ENCODE measurements at regions not wholly inside any gene's neighbourhood (a gene's known extent, or its start where the extent isn't known, plus 50 kb on each side); places are given as distances from the start of the nearest gene placed in this dataset.

DNA sequence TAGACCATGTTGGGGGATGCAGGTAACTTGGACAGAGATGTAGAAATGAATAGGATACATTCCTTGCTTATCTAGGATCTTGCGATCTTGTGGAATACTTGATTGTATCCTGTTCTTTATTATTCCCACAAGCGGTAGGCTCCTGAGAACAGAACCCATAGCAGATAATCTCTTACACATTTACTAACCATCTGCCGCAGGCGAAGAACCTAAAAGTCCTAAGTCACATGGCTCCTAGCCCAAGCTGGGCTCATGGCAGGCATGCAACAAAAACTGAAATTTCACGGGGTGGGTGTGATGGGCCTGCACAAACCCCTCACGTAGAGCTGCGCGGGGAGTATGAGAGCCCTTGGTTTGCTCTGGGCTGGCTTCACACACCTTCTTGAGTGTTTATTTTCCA lies 177.4 kb upstream of the NECTIN1 start:
- no peak for DNase-seq (ENCODE audit: low read depth)

DNA sequence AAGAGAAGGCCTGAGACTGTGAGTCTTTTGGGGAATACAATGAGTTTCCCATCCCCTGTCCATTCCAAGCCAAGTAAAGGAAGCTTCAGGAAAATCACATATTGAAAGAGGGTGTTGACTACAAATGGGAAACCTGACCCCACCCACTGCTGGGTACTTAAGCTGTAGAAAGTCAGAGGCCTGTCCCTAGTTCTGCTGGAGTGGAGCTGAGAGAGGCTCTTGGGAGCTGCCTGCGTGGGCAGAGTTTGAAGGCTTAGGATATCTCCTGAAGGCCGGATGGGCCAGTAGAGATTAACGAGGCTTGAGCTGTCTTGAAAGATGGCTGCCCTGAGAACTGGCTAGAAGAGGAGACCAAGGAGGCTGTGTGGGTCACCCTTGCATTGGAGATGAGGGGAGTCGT lies 176.2 kb upstream of the NECTIN1 start:
- no peak for DNase-seq (ENCODE audit: low read depth)

DNA sequence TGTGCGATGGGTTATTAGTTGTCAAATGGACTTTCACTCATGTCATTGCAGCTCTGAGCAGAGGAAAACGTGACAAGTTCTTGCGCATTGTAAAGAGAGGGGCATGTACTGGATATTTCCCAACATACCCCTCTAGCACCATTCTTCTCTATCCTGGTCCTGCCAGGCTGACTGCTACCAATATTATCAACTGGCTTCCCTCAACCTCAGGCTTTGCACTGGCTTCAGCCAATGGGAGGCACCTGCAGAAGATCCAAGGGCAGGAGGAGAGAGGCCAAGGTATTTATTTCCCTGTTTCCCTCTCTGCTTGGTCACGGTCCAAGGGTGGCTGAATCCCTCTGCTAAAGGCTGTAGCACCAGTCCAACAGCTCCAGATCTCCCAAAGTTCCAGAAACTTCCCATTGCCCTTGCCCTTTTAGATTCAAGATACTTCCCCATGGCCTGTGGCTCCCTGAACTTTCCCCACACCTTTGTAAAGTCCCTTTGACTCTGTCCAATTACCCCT lies 175.6 kb upstream of the NECTIN1 start:
- no peak for DNase-seq (ENCODE audit: low read depth)

DNA sequence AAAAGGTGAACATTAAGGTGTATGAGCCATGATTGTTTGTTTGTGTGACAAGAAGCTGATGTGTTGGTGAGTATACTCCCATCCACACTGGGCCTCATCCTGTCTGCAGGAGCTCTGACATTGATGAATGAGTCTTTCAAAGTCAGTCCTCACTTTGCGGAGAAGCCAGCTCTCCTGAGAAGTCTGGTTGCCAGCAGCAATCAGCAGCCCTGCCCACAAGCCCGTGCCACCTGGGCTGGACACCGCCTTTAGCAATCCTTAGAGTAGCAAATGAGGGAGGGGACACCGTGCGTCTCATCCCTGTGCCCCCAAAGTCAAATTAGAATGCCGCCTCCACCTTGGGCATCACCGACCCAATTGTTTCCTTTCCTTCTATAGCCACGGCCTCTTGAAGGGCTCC lies 174.8 kb upstream of the NECTIN1 start:
- no peak for DNase-seq (ENCODE audit: low read depth)

DNA sequence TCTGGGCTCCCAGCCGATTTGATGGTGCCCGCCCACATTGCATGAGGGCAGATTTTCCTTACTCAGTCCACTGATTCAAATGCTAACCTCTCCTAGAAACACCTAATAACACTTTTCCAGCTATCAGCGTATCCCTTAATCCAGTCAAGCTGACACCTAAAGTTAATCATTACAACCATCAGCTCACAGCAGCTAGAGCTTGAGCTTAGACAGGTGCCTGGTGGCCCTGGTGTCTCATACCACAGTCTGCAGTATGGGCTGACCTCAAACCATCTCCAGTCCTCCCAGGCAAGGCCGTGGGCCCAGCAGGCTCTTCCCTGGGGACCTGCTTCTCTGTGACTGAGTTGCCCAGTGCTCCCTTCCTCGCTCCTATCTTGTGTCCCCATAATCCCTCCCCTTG lies 174.4 kb upstream of the NECTIN1 start:
- no peak for DNase-seq (ENCODE audit: low read depth)

DNA sequence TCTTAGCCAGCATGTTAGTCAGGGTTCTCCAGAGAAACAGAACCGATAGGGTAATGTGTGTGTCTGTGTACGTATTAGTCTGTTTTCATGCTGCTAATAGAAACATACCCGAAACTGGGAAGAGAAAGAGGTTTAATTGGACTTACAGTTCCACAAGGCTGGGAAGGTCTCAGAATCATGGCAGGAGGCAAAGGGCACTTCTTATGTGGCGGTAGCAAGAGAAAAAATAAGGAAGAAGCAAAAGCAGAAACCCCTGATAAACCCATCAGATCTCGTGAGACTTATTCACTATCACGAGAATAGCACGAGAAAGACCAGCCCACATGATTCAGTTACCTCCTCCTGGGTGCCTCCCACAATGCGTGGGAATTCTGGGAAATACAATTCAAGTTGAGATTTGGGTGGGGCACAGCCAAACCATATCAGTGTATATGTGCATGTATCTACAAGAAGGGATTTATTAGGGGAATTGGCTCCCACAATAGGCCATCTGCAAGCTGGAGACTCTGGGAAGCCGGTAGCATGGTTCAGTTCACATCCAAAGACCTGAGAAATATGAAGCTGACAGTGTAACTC lies 173.7 kb upstream of the NECTIN1 start:
- no peak for DNase-seq (ENCODE audit: low read depth)

DNA sequence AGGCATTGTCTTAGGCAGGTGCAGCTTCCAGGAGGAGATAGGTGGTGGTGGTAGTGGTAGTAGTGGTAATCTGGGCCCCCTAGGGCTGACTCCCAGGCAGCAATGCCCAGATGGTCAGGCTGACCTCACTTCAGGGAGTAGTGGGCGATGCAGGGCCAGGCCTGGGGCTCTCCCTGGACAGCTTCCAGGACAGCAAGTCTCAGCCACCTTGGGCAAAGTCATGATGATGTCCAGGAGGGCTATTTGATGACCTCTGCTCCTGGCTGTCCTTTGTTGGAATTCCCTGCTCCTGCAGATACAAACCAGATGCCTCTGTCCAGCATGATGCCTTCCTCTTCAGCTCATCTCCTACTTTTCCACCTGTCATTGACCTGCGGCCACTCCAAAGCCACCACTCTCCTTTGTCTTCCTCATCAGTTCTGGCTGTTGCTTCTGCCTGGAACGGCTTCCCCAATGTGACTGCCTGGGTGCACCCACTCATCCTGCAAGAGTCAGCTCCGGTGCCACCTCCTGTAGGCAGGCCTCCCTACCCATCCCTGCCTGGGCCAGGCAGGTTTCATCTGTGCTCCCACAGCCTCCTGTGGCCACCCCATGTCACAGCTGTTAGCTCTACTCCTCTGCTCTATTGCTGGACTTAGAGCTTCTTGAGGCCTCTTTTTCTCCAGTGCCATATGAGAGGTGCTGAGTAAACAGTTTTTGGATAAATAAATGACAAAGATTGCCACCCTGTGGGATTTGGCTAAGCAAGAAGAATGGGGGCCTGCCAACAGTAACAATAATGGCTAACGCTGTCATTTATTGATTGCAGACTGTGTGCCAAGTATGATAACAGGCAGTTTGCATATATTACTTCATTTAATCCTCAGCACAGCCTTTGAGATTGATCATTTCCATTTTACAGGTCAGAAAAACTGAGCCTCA lies 172.9 kb upstream of the NECTIN1 start:
- DNase-seq (ENCODE audit: low read depth): no peak

DNA sequence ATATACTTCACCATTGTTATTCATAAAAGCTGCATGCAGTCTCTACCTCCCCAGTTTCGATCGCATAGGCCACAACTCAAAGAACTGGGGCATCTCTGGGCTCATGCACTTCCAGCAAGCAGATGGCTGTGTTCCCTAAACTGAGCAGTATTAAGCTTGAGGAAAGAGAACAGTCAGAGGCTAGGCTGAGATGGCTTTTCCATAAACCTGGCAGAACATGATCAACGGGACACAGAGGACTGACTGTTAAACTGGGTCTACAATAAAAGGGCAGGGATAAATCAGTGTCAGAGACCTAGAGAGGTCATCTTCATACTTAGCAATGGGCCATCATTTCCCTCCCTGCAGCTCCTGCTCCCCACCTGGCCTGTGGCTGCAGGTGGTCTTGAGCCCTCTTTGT lies 171.0 kb upstream of the NECTIN1 start:
- DNase-seq (ENCODE audit: low read depth): no peak

DNA sequence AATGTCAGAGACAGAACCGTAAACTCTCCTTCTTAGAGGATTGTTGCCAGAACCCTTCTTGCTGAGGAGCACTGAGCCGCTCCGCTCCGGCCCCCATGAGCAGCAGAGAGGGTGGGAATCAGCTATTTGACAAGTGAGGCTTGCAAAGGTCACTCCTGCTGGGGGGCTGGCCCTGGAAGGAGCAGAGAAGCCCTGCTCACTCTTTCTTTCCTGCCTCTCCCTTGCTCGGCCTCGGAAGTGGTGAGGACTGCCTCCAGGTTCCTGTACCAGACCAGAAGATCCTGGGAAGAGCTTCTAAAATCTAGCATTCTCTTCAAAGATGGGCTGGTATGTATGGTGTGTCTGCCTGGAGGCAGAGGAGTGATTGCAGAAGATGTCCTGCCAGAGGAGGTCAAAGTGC lies 168.6 kb upstream of the NECTIN1 start:
- DNase-seq (ENCODE audit: low read depth): no peak

DNA sequence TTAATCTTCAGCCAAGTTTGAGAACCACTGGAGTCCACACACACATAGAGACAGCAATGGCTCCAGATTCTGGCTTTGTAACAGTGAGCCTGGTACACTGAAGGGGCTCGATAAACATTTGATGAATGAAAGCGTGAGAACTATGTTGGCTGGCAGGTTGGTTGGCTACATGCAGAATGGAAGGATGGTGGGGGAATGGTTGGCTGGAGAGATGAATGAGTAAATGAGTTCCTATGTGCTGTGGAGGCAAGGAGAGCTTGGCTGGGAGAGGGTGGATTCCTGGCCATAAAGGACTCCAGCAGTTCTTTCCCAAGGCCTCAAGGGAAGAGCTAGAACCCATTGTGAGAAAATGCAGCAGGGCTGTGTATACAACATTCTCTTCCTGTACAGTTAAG lies 168.0 kb upstream of the NECTIN1 start:
- no peak for DNase-seq (ENCODE audit: low read depth)

DNA sequence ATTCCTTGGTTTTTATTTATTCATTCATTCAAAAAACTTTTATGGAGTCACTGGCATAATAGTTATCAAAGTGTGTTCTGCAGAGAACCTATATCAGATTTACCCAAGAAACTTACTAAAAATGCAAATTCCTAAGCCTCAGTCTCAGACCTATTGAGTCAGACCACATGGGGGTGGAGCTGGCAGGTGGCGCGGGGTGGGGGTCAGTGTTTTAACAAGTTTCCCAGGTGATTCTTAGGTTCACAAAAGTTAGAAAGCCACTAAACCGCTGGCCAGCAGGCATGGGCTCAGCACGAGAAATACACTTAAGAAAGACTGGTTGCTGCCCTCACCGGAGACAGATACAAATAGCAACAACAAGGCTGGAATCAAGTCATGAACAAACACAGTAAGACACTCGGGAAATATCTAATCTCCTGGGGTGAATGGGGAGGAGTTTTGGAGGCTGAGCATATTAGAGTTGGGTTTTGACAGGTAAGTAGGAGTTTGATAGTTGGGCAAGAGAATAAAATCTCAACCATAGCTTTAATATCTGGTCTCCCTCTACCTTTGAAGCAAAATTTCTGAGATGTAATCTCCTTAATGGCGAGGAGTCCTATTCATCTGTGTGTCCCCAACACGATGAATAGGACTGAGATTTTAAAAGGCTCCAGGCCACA lies 167.5 kb upstream of the NECTIN1 start:
- DNase-seq (ENCODE audit: low read depth): no peak

DNA sequence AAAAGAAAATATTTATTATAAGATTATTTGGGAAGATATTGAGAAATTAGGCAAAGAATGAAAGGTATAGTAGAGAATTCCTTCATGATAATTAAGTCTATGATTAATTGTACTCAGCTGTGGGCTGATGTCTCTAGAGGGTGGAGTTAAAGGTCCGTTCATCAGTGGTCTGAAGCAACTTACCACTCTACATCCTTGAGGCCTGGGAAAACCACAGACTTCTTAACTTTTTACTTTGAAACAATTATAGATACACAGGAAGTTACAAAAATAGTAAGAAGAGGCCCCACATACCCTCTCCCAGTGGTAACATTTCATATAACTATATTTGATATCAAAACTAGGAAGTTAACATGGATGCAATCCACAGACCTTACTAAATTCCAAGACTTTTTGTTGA lies 167.0 kb upstream of the NECTIN1 start:
- no peak for DNase-seq (ENCODE audit: low read depth)

DNA sequence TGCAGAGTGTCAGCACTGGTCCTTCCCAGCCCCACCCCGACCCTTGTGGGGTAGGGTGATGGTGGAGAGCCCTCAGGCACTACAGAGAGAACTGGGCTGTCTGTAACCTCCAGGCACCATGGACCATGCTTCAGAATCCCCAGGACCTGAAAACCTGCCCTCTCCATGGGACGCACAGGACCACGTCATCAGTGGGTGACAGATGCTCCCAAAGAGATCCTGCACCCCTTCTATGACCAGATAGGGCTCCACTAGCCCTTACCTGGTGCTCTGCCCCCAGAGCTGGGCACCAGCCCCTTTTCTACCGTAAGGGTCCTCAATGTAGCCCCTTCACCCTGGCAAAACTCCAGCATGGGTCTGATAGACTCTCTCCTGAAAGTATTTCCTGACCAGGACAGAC lies 165.9 kb upstream of the NECTIN1 start:
- DNase-seq (ENCODE audit: low read depth): no peak

DNA sequence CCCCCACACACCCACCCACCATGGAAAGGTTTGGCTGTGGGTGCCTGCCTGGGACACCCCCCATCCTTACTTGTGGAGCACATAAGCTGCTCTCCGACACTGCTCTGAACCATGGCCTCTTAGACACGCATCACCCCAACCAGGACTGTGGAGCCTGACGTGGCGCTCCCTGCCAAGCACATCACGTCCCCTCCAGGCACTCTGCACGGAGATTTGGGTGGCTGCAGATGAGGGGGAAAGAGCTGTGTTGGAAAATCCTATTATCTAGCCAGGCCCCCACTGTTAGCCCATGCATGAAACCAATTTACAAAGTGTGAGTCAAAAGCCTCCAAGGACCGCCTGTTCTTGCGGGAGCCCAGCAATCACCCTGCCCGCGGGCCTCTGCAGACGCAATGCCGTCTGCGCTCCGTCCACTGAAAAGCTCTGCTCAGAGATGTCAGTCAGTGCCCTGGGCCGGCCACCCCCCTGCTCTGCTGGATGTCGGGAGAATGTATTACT lies 163.4 kb upstream of the NECTIN1 start:
- DNase-seq (ENCODE audit: low read depth): no peak

DNA sequence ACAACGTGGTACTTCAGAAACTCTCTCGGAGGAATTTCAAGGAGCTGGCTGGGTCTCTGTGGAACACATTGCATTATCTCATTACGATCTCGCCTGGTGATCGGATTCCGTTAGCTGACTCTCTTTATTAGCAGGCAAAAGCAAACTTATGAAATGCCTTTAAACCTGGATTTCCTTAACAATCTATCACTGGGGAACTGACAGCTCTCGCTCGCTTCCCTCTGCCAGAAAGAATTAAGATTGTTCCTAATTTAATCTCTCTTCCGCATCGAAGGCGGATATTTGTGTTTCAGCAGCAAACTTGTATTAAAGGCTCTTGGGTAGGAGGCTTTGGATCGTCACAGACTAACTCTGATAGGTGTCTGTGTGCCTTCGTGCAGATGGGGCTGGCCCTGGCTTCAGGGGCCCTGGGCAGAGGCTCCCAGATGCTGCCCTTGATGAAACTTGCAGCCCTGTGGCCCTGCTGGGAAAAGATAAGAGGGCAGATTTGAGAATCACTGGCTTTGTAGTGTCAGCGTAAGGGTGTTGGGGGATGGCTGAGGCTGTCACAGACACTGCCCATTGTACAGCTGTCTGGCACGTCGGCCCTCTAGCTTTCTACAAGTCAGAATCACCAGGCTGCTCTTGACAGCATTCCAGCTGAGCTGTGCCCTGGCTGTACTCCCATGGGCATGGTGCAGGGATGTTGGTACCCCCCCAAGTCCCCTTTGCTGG lies 162.2 kb upstream of the NECTIN1 start:
- DNase-seq (ENCODE audit: low read depth): no peak

DNA sequence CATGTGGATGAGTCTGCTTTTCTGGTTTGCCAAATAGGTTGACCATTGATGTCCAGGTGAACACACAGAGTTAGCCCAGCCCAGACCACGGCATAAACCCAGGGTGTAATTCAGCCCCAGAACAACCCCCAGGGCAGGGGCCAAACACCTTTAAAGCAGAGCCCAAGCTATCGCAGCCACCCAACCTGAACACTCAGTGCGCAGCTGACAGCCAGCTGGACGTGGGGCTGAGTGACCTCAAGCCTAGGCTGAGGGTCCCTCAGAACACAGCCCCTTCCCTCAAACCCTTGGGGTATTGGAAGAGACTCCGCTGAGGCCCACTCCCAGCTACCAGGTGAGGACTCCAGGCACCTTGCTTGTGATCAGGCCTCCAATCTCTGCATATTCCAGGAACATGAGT lies 161.5 kb upstream of the NECTIN1 start:
- DNase-seq (ENCODE audit: low read depth): no peak

DNA sequence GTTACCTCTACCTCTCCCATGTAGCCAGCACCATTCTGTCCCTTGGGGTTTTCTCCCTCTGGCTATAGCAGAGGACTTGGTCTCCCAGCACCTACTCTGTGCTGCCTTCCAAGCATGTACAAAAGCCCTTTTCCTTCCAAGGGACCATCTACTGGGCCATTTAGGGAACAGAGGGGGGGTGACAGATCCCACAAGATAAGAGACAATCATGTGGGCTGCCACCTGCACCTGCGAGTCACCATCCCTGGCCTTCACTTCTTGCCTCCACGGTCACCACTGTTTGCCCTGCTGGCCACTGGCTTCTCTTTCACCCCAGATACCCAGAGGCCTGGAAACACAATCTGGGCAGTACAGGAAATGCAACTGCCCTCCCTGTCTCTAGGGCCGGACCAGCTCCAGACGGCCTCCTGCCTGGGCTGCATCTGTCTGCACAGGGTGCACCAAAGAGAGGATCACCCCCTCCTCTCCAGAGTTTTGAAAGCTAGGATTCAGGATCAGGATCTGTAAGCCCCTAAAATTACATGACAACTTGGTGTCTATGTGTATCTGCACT lies 160.8 kb upstream of the NECTIN1 start:
- DNase-seq (ENCODE audit: low read depth): no peak

DNA sequence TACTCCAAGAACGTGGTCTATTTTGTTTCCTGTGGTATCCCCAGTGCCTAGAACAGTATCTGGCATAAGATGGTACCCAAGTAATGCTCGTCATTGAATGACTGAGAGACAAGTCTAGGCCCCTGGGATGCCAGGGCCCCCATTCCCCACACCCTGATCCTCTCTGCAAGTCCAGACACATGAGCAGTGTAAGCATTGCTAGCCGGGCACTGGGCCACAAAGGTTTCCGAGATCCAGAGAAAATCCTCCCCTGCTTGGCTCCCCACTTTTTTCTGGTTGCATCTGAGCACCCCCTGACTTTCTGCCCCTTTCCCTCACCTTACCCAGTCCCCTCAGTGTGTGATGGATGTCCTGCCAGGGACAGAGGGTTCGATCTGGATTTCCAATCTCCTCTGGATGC lies 160.1 kb upstream of the NECTIN1 start:
- DNase-seq (ENCODE audit: low read depth): no peak

DNA sequence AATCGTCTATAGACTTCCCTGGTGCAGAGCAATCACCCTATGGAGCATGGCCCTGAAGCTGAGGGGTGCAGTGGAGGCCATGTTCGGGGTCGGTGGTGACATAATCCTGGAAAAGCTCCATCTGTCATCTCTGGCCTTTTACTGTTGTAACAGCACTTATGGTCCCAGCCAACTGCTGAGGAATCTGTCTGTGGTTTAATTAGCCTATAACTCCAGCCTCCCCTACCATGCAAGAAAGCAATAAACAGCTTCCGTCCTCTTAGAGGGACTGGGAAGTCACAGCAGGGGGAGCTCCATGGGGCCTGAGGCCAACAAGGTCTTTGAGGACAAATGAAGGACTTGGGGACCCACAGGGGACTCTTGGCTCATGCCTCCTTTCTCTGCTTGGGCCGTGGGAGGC lies 159.1 kb upstream of the NECTIN1 start:
- no peak for DNase-seq (ENCODE audit: low read depth)

DNA sequence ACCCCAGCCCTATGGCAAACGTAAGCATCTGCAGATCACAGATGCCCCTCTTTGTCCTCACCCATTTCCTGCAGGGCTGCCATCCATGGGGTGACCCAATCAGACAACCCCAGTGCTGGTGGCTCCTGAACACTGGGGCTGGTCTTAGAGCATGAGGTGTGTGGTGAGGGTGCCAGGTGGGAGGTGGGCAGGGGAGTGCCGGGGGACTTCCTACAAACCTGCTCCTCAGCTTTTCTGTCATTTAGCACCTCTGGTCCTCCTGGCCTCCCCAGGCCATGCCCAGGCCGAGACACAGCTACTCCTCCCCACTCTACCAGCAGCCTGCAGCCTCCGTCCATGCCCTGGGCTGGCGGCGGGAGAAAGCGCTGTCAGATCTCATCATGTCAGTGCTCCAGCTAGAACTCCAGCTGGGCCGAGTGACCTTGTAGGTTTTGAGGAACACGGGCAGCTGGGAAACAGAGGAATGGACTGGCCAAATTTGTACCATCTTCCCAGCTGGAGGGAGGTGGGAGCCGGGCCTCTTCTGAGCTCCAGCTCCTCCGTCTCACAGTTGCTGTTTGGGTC lies 157.7 kb upstream of the NECTIN1 start:
- DNase-seq (ENCODE audit: low read depth): no peak

DNA sequence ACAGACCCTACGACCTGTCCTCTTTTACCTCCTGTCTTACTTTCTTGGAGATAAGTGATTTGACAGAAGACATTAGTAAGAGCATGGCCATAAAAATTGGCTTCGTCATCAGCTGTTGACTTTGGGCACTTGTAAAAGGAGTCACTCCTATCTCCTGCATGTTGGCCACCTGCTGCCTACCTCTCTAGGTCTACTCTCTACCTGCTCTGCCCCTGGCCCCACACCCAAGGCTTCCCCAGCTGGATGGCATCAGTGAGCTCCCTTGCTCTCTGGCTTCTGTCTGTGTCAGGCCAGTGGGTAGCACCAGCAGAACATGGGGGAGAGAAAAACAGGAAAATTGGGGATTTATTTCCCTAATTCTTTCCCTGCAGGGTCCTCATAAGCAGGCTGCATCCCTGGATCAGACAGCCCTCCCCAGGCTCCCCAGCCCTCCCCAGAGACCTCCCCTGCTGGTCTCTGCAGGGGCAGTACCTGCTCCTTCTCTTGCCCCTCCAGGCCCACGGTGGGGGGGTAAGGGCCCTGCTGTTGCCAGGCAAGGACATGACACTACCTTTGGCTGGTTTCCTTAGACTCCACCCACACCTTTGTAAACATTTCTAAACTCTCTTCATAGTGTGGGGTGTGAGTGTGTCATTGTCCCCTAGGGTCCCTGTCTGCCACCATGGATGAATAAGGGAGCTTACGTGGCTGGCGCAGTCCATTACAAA lies 157.0 kb upstream of the NECTIN1 start:
- DNase-seq (ENCODE audit: low read depth): no peak

All from non-pigmented ciliary epithelial cell (primary cell).